D721Med (cell line): ENCODE measurements at regions not wholly inside any gene's neighbourhood (a gene's known extent, or its start where the extent isn't known, plus 50 kb on each side); places are given as distances from the start of the nearest gene placed in this dataset.

ENCODE experiments used
- DNase-seq: peaks from one replicate; pipeline ENCODE4 v3.0.0; 2011; ENCODE audit warnings: low spot score; ENCODE audit not compliant: insufficient read length
- FAIRE-seq: peaks from 2 replicates; lab custom pipeline; 2011; peaks lifted over from hg19 to GRCh38; lab: Jason Lieb, UNC
- TF ChIP-seq, protein P1 (sequence below): IDR thresholded peaks from 2 replicates; pipeline ENCODE4 v1.5.1; 2012; ENCODE audit warnings: mild to moderate bottlenecking, control low read depth; ENCODE audit not compliant: insufficient read depth; ENCODE audit errors: missing control alignments

DNA sequence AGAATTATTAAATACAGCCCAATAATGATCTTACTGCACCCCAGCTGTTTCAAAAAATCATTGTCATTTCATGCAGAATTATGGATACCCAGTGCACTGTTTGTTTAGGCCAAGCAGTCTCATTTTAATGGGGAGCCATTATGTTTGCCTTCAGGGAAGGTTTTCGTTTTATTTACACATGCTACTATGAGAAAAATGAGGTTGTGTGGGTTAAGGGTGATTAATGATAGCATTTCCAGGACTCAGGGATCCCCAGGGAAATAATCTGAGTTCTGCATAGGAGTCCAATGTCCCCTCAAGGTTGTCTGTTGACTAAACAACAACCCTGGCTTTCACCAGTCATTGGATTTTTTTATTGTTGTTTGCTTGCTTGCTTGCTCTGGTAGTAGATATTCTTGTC is 71.0 kb upstream of the ZP4 start:
- DNase-seq (no peak), FAIRE-seq (no peak)
- TF ChIP-seq, protein P1, sequence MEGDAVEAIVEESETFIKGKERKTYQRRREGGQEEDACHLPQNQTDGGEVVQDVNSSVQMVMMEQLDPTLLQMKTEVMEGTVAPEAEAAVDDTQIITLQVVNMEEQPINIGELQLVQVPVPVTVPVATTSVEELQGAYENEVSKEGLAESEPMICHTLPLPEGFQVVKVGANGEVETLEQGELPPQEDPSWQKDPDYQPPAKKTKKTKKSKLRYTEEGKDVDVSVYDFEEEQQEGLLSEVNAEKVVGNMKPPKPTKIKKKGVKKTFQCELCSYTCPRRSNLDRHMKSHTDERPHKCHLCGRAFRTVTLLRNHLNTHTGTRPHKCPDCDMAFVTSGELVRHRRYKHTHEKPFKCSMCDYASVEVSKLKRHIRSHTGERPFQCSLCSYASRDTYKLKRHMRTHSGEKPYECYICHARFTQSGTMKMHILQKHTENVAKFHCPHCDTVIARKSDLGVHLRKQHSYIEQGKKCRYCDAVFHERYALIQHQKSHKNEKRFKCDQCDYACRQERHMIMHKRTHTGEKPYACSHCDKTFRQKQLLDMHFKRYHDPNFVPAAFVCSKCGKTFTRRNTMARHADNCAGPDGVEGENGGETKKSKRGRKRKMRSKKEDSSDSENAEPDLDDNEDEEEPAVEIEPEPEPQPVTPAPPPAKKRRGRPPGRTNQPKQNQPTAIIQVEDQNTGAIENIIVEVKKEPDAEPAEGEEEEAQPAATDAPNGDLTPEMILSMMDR = no peak

DNA sequence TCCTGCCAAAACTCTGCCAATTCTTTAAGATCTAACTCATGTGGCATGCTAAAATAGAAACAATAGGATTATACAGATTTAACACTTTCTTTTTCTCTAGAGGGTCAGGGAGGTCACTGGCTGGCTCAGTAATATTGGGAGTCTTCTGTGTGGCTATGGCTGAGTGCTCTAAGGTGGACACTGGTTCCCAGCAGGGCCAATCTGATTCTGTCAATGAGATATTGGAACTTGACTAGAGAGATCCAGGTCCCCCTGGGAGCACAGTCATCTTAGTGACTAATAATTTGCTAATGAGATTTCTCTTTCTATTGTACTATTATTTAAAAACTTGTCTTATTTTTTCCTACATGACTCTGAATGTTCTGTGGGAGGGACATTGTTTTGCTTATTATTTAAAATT is 69.1 kb upstream of the ZP4 start:
- TF ChIP-seq, protein P1 = no peak
- FAIRE-seq (no peak), DNase-seq (no peak)

DNA sequence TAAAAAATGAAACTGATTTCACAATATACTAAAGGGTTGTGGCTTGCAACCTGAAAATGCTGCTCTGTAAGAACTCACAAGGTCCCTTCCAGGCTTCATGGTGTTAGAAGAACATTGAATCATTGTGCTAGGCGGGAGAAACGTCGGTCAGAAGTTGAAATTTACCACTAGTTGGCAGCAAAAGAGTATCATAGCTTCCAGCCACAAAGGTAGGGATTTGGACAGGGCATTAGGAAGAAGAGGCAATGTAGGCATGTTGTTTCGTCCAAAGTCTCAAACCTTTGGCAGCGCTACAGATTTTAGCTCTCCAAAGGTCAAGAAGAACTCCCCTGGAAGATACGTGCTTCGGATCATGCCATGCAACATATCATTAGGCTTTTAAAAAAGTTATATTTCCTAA is 62.5 kb upstream of the ZP4 start:
- FAIRE-seq = no peak
- TF ChIP-seq, protein P1 = no peak
- DNase-seq = no peak
